ENCODE measurements at regions not wholly inside any gene's neighbourhood (a gene's known extent, or its start where the extent isn't known, plus 50 kb on each side); places are given as distances from the start of the nearest gene placed in this dataset.

- DNase-seq (ENCODE audit: low spot score), result no peak
These were observed 122.2 kb downstream of the ACTL8 start for GRCh38 chr1:17877316-17877715.

GRCh38 chr1:17877896-17878295 lies 122.8 kb downstream of the ACTL8 start:
- DNase-seq (ENCODE audit: low spot score), result no peak

- no peak for DNase-seq (ENCODE audit: low spot score)
These were observed 123.7 kb downstream of the ACTL8 start for GRCh38 chr1:17878837-17879236.

- DNase-seq (ENCODE audit: low spot score), result no peak
These were observed 125.3 kb downstream of the ACTL8 start for GRCh38 chr1:17880449-17880848.

GRCh38 chr1:17881761-17882160 lies 126.6 kb downstream of the ACTL8 start:
- no peak for DNase-seq (ENCODE audit: low spot score)

GRCh38 chr1:17883136-17883535 lies 128.0 kb downstream of the ACTL8 start:
- no peak for DNase-seq (ENCODE audit: low spot score)

GRCh38 chr1:17883662-17884395 lies 128.7 kb downstream of the ACTL8 start:
- DNase-seq (ENCODE audit: low spot score), result no peak

GRCh38 chr1:17885663-17886320 lies 130.7 kb downstream of the ACTL8 start:
- DNase-seq (ENCODE audit: low spot score), result no peak

- no peak for DNase-seq (ENCODE audit: low spot score)
These were observed 131.3 kb downstream of the ACTL8 start for GRCh38 chr1:17886386-17886785.

- DNase-seq (ENCODE audit: low spot score), result no peak
These were observed 131.8 kb downstream of the ACTL8 start for GRCh38 chr1:17886838-17887441.

GRCh38 chr1:17887661-17888371 lies 132.7 kb downstream of the ACTL8 start:
- no peak for DNase-seq (ENCODE audit: low spot score)

- no peak for DNase-seq (ENCODE audit: low spot score)
These were observed 135.1 kb downstream of the ACTL8 start for GRCh38 chr1:17890056-17890814.

GRCh38 chr1:17890815-17891191 lies 135.7 kb downstream of the ACTL8 start:
- DNase-seq (ENCODE audit: low spot score), result no peak

- DNase-seq (ENCODE audit: low spot score), result no peak
These were observed 136.3 kb downstream of the ACTL8 start for GRCh38 chr1:17891205-17892110.

- DNase-seq (ENCODE audit: low spot score), result no peak
These were observed 137.1 kb downstream of the ACTL8 start for GRCh38 chr1:17892225-17892624.

GRCh38 chr1:17892851-17893250 lies 137.7 kb downstream of the ACTL8 start:
- no peak for DNase-seq (ENCODE audit: low spot score)

- no peak for DNase-seq (ENCODE audit: low spot score)
These were observed 138.9 kb downstream of the ACTL8 start for GRCh38 chr1:17893891-17894631.

- no peak for DNase-seq (ENCODE audit: low spot score)
These were observed 140.3 kb downstream of the ACTL8 start for GRCh38 chr1:17895401-17895800.

- no peak for DNase-seq (ENCODE audit: low spot score)
These were observed 140.9 kb downstream of the ACTL8 start for GRCh38 chr1:17895986-17896385.

GRCh38 chr1:17903386-17903785 lies 148.3 kb downstream of the ACTL8 start:
- DNase-seq (ENCODE audit: low spot score), result no peak
